Pancreas (tissue), 10 donors: ENCODE measurements at regions not wholly inside any gene's neighbourhood (a gene's known extent, or its start where the extent isn't known, plus 50 kb on each side); places are given as distances from the start of the nearest gene placed in this dataset.

Experiments
- ATAC-seq, 4 donors: fragments of 200-7000 bp; cut with Tn5 transposase; one replicate each; pipeline versions ENCODE4 v1.8.0 to v1.9.1; 2020; ENCODE audit warnings: mild to moderate bottlenecking in 4 of 4, moderate library complexity in 4 of 4
- DNase-seq, 6 donors: peaks; one replicate each; pipeline ENCODE4 v3.0.0-alpha.2; 2020
- FAIRE-seq: peaks from 2 replicates; lab custom pipeline; 2012; peaks lifted over from hg19 to GRCh38; lab: Jason Lieb, UNC
- H3K27ac ChIP-seq, 4 donors: fragments of 200-600 bp; sonication (generic); 1 replicate in 3 of 4; 2 replicates in 1 of 4; pipeline versions ENCODE4 v1.5.0 to v1.8.0; 2020
- H3K27me3 ChIP-seq, 4 donors: fragments of 200-600 bp; one replicate each; pipeline ENCODE4 v1.8.0; 2021
- H3K36me3 ChIP-seq, 3 donors: fragments of 200-600 bp; sonication (generic) in 1 of 3; one replicate each; pipeline versions ENCODE4 v1.5.0 to v1.8.0; 2020 to 2021
- H3K4me1 ChIP-seq, 3 donors: fragments of 200-600 bp; one replicate each; pipeline ENCODE4 v1.8.0; 2021
- H3K4me3 ChIP-seq, 4 donors: fragments of 200-600 bp; sonication (generic) in 2 of 4; one replicate each; pipeline versions ENCODE4 v1.5.0 to v1.8.0; 2020 to 2021
- H3K9me3 ChIP-seq, 4 donors: fragments of 200-600 bp; one replicate each; pipeline ENCODE4 v1.8.0; 2021
- CTCF ChIP-seq, 4 donors: fragments of 200-600 bp; sonication (generic) in 3 of 4; IDR thresholded peaks; one replicate each; pipeline versions ENCODE4 v1.5.0 to v1.8.0; 2021; ENCODE audit warnings: antibody characterized with exemption in 4 of 4
- WGBS, 2 donors: extraction: QIAGEN DNeasy Blood & Tissue Kit; methylation state at CpG; one replicate each; pipeline ENCODE4 v1.1.7; 2013; 5-methylcytosine and 5-hydroxymethylcytosine counted together
- intact Hi-C, 3 donors: fragments of 100-400 bp; cut with DNase I; formaldehyde crosslinking; loops; one replicate each; pipeline versions ENCODE4 v1.11.1 to v1.14.2; 2022
- donor health status: healthy with polysubstance abuse.
- donor health status: DM: no; HTN: no; CAD: no; lungs with moderate emphysema.
- donor health status: DM: no; HTN: no; CAD: no.
- donor health status: control.
- donor health status: control.
- donor health status: Bipolar disorder and iron deficiency.
- donor health status: DM: yes; HTN: yes; CAD: no.
- donor health status: DM: no; HTN: no; CAD: no.
- donor health status: DM: no; HTN: no; CAD: no.
- donor health status: DM: yes; HTN: yes; CAD: no.

DNA sequence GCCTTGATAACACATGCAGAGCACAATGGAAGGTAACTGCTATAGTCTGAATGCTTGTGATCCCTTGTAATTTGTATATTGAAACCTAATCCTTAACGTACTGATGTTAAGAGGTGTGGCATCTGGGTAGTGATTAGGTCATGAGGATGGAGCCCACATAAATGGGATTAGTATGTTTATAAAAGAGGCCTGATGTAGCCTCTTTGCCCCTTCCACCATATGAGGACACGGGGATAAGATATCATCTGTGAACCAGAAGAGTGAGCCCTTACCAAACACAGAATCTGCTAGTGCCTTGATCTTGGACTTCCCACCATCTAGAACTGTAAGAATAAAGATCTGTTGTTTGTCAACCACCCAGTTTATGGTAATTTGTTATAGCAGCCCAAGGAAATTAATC is 1074.2 kb upstream of the INTU start:
- ATAC-seq (no peak), DNase-seq (no peak), FAIRE-seq (no peak)
- Histone ChIP-seq H3K4me3 (no peak overlapping the region), H3K36me3 (no peaks in the 10 kb centered on the region), H3K27me3 (no peaks in the 10 kb centered on the region), H3K4me1 (no peaks in the 10 kb centered on the region), H3K27ac (no peak overlapping the region), H3K9me3 (no peaks in the 10 kb centered on the region)
- intact Hi-C loops, result no loop called here
- 56 to 60% methylated on average over 2 of the region's 2 CpGs for WGBS, 2 donors
- TF ChIP-seq CTCF (IDR thresholded peaks at IDR 0.05), result no peak

DNA sequence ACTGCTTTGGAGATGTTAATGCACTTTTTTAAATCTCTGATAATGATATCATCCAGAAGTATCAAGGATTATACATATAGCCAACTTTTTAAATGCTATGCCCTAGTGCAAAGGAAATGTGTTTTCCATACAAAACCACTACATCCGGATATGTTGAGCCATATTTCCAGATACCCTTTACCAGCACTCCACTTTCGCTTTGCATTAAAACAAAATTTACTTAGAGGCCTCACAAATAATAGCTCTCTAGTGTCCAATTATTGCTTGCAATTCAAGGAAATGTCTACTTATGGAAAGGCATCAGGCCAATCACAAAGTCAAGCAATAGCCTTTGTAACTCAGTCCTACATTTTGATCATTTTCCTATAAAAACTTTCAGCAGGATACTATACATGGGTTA is 1072.8 kb upstream of the INTU start:
- WGBS, 2 donors, result 41 to 43% methylated on average over 2 of the region's 2 CpGs
- H3K27me3 ChIP-seq, result no peaks in the 10 kb centered on the region
- no peaks in the 10 kb centered on the region for H3K4me1 ChIP-seq
- intact Hi-C loops, result no loop called here
- H3K9me3 ChIP-seq, result no peaks in the 10 kb centered on the region
- no peaks in the 10 kb centered on the region for H3K36me3 ChIP-seq
- H3K27ac ChIP-seq, result no peak overlapping the region
- TF ChIP-seq CTCF (IDR thresholded peaks at IDR 0.05), result no peak
- no peak overlapping the region for H3K4me3 ChIP-seq
- DNase-seq (no peak), ATAC-seq (no peak), FAIRE-seq (no peak)

GRCh38 chr4:126560794-126561193 is 1072.0 kb upstream of the INTU start:
- Histone ChIP-seq H3K36me3 (no peaks in the 10 kb centered on the region), H3K4me1 (no peaks in the 10 kb centered on the region), H3K27me3 (no peaks in the 10 kb centered on the region), H3K9me3 (no peaks in the 10 kb centered on the region), H3K27ac (no peak overlapping the region), H3K4me3 (no peak overlapping the region)
- TF ChIP-seq CTCF (IDR thresholded peaks at IDR 0.05), result no peak
- intact Hi-C loops, result no loop called here
- FAIRE-seq, result no peak
- ATAC-seq, result no peak
- DNase-seq, result no peak
- 51 to 52% methylated on average over 1 of the region's 1 CpG for whole genome bisulfite sequencing, 2 donors

DNA sequence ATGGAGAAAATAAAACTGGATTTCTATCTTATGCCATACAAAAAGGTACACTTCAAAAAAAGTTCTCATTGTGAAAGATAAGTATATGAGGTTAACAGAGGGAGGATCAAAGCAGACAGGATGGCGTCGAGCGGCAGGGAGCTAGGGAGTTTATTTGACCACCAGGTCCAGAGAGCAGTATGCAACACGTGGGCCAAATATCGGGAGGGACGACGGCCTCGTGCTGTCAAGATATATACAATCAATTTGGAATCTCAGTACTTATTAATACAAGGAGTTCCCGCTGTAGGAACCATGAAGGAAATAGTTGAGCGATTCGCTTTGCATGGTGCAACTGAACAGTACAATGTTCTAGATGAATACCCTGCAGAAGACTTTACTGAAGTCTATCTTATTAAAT is 1069.4 kb upstream of the INTU start:
- 79 to 82% methylated on average over 11 of the region's 11 CpGs for WGBS, 2 donors
- no peak for TF ChIP-seq CTCF (IDR thresholded peaks at IDR 0.05)
- no peaks in the 10 kb centered on the region for H3K27me3 ChIP-seq
- no peaks in the 10 kb centered on the region for H3K9me3 ChIP-seq
- intact Hi-C loops, result no loop called here
- no peak overlapping the region for H3K27ac ChIP-seq
- DNase-seq (no peak), FAIRE-seq (no peak), ATAC-seq (no peak)
- no peaks in the 10 kb centered on the region for H3K36me3 ChIP-seq
- H3K4me1 ChIP-seq, result no peaks in the 10 kb centered on the region
- no peak overlapping the region for H3K4me3 ChIP-seq

GRCh38 chr4:126564283-126564854 is 1068.4 kb upstream of the INTU start:
- Histone ChIP-seq H3K4me3 (no peak overlapping the region), H3K27me3 (no peaks in the 10 kb centered on the region), H3K4me1 (no peaks in the 10 kb centered on the region), H3K36me3 (no peaks in the 10 kb centered on the region), H3K9me3 (no peaks in the 10 kb centered on the region), H3K27ac (no peak overlapping the region)
- ATAC-seq (no peak), DNase-seq (no peak), FAIRE-seq (no peak)
- intact Hi-C loops, result no loop called here
- no peak for TF ChIP-seq CTCF (IDR thresholded peaks at IDR 0.05)
- 70 to 85% methylated on average over 5 of the region's 5 CpGs for WGBS, 2 donors
